ENCODE measurements at regions not wholly inside any gene's neighbourhood (a gene's known extent, or its start where the extent isn't known, plus 50 kb on each side); places are given as distances from the start of the nearest gene placed in this dataset.

DNA sequence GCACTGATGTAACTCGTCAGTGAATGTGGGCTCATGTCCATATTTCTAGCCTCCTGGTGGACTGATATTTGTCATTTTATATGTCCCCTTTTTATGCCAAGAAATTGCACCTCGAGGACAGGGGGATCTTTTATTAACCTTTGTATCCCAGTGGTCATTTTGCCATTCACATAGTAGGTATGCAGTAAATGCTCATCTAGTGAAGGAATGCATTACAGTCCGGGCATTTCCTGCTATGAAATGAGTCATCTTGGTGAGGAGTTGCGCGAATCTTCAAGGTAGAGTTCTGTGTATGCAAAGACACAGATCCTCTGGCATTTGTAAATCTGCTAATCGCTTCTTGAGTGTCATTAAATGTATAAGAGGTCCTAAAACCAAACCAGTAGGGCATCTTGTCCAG lies 755.5 kb upstream of the ADAMTS16 start:
- Histone ChIP-seq H3K27me3 (ENCODE audit: insufficient read depth, low read length) (no peaks in the 10 kb centered on the region), H3K79me2 (ENCODE audit: insufficient read depth, low read length) (no peaks in the 10 kb centered on the region), H3K27ac (ENCODE audit: low read depth, low read length) (no peak overlapping the region), H3K36me3 (ENCODE audit: insufficient read depth, low read length) (no peaks in the 10 kb centered on the region), H3K9ac (ENCODE audit: low read length) (no peak overlapping the region), H3K9me3 (ENCODE audit: insufficient read depth, low read depth, low read length) (no peaks in the 10 kb centered on the region), H3K4me3 (ENCODE audit: insufficient read depth, low read depth, low read length) (no peak overlapping the region), H2AFZ (ENCODE audit: low read depth, low read length) (no peak overlapping the region), H4K20me1 (ENCODE audit: insufficient read depth, low read length) (no peaks in the 10 kb centered on the region), H3K4me2 (ENCODE audit: low read length) (no peak overlapping the region), H3K4me1 (ENCODE audit: insufficient read depth, low read length) (no peaks in the 10 kb centered on the region)
- Mint-ChIP-seq H3K9me3 (ENCODE audit: unreplicated experiment) (no peaks in the 10 kb centered on the region), H3K4me3 (ENCODE audit: unreplicated experiment) (no peak overlapping the region), H3K4me1 (ENCODE audit: low read depth, unreplicated experiment) (peaks cover 9% of the 10 kb centered on the region), H3K36me3 (ENCODE audit: low read depth, unreplicated experiment) (no peaks in the 10 kb centered on the region), H3K27ac (ENCODE audit: unreplicated experiment) (no peak overlapping the region), H3K27me3 (ENCODE audit: low read depth, unreplicated experiment) (no peaks in the 10 kb centered on the region)
- FAIRE-seq (no peak), DNase-seq (ENCODE audit: low read depth) (no peak)
- TF ChIP-seq EZH2 (IDR thresholded peaks at IDR 0.05; ENCODE audit: insufficient read depth, low read length): no peak
- TF ChIP-seq, protein P1, sequence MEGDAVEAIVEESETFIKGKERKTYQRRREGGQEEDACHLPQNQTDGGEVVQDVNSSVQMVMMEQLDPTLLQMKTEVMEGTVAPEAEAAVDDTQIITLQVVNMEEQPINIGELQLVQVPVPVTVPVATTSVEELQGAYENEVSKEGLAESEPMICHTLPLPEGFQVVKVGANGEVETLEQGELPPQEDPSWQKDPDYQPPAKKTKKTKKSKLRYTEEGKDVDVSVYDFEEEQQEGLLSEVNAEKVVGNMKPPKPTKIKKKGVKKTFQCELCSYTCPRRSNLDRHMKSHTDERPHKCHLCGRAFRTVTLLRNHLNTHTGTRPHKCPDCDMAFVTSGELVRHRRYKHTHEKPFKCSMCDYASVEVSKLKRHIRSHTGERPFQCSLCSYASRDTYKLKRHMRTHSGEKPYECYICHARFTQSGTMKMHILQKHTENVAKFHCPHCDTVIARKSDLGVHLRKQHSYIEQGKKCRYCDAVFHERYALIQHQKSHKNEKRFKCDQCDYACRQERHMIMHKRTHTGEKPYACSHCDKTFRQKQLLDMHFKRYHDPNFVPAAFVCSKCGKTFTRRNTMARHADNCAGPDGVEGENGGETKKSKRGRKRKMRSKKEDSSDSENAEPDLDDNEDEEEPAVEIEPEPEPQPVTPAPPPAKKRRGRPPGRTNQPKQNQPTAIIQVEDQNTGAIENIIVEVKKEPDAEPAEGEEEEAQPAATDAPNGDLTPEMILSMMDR (IDR thresholded peaks at IDR 0.05; ENCODE audit: insufficient read depth, low read depth, low read length): no peak

DNA sequence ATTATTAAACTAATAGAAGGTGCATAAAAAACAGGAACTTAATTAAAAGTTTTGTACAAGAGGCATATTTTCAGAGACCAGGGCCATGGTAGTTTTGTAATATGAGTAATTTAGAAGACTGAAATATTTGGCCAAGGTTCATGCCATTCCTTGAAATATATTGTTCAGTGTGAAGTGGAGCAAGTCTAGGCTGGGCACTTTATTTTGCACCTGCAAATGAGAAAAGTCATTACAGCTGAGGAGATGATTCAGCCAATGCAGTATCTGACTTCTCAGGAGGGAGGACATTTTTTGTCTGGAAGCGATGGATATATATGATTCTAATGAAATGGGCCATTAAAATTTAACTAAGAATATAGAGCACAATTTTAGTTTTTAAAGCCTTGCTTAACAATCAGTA lies 754.0 kb upstream of the ADAMTS16 start:
- Histone ChIP-seq H3K27me3 (ENCODE audit: insufficient read depth, low read length) (no peaks in the 10 kb centered on the region), H4K20me1 (ENCODE audit: insufficient read depth, low read length) (no peaks in the 10 kb centered on the region), H3K9me3 (ENCODE audit: insufficient read depth, low read depth, low read length) (no peaks in the 10 kb centered on the region), H3K4me2 (ENCODE audit: low read length) (no peak overlapping the region), H3K4me3 (ENCODE audit: insufficient read depth, low read depth, low read length) (no peak overlapping the region), H2AFZ (ENCODE audit: low read depth, low read length) (no peak overlapping the region), H3K79me2 (ENCODE audit: insufficient read depth, low read length) (no peaks in the 10 kb centered on the region), H3K27ac (ENCODE audit: low read depth, low read length) (no peak overlapping the region), H3K4me1 (ENCODE audit: insufficient read depth, low read length) (no peaks in the 10 kb centered on the region), H3K36me3 (ENCODE audit: insufficient read depth, low read length) (no peaks in the 10 kb centered on the region), H3K9ac (ENCODE audit: low read length) (no peak overlapping the region)
- FAIRE-seq: no peak
- Mint-ChIP-seq H3K36me3 (ENCODE audit: low read depth, unreplicated experiment) (no peaks in the 10 kb centered on the region), H3K27me3 (ENCODE audit: low read depth, unreplicated experiment) (no peaks in the 10 kb centered on the region), H3K4me3 (ENCODE audit: unreplicated experiment) (no peak overlapping the region), H3K4me1 (ENCODE audit: low read depth, unreplicated experiment) (peaks cover 9% of the 10 kb centered on the region), H3K27ac (ENCODE audit: unreplicated experiment) (no peak overlapping the region), H3K9me3 (ENCODE audit: unreplicated experiment) (no peaks in the 10 kb centered on the region)
- TF ChIP-seq EZH2 (IDR thresholded peaks at IDR 0.05; ENCODE audit: insufficient read depth, low read length): no peak
- TF ChIP-seq, protein P1 (IDR thresholded peaks at IDR 0.05; ENCODE audit: insufficient read depth, low read depth, low read length): no peak
- DNase-seq (ENCODE audit: low read depth): no peak

DNA sequence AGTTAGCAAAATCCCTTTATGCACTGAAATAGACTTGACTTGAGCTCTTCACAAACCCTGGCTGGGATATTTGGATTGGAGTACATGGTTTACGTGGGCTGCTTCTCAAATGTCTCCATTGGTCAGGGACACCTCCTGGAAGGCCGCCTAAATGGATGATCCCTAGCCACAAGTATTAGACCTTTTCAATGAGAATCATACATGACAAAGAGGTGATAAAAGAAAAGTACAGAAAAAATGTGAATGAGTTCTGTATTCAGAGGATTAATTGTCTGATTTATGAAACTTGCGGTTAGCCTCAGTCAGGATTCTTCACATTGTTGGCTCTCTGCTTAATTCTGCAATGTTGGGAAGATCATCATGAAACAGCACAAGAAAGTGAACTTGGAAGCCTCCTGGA lies 752.8 kb upstream of the ADAMTS16 start:
- no peak for FAIRE-seq

More for the DNA sequence above, 752.8 kb upstream of the ADAMTS16 start:
- no peak overlapping the region for H3K27ac Mint-ChIP-seq (ENCODE audit: unreplicated experiment)
- H2AFZ ChIP-seq (ENCODE audit: low read depth, low read length): no peak overlapping the region
- no peaks in the 10 kb centered on the region for H3K27me3 ChIP-seq (ENCODE audit: insufficient read depth, low read length)
- no peaks in the 10 kb centered on the region for H3K27me3 Mint-ChIP-seq (ENCODE audit: low read depth, unreplicated experiment)
- no peaks in the 10 kb centered on the region for H3K79me2 ChIP-seq (ENCODE audit: insufficient read depth, low read length)
- no peaks in the 10 kb centered on the region for H4K20me1 ChIP-seq (ENCODE audit: insufficient read depth, low read length)
- no peaks in the 10 kb centered on the region for H3K36me3 ChIP-seq (ENCODE audit: insufficient read depth, low read length)
- H3K4me1 Mint-ChIP-seq (ENCODE audit: low read depth, unreplicated experiment): peaks cover 9% of the 10 kb centered on the region
- H3K4me2 ChIP-seq (ENCODE audit: low read length): no peak overlapping the region
- H3K4me3 ChIP-seq (ENCODE audit: insufficient read depth, low read depth, low read length): no peak overlapping the region
- DNase-seq (ENCODE audit: low read depth): peak; percentile 53
- no peak overlapping the region for H3K27ac ChIP-seq (ENCODE audit: low read depth, low read length)
- H3K36me3 Mint-ChIP-seq (ENCODE audit: low read depth, unreplicated experiment): no peaks in the 10 kb centered on the region
- no peak overlapping the region for H3K4me3 Mint-ChIP-seq (ENCODE audit: unreplicated experiment)
- H3K9ac ChIP-seq (ENCODE audit: low read length): no peak overlapping the region
- no peak for TF ChIP-seq EZH2 (IDR thresholded peaks at IDR 0.05; ENCODE audit: insufficient read depth, low read length)
- TF ChIP-seq, protein P1 (IDR thresholded peaks at IDR 0.05; ENCODE audit: insufficient read depth, low read depth, low read length): no peak
- H3K9me3 Mint-ChIP-seq (ENCODE audit: unreplicated experiment): no peaks in the 10 kb centered on the region
- H3K4me1 ChIP-seq (ENCODE audit: insufficient read depth, low read length): no peaks in the 10 kb centered on the region
- no peaks in the 10 kb centered on the region for H3K9me3 ChIP-seq (ENCODE audit: insufficient read depth, low read depth, low read length)
